Activated CD8-positive, alpha-beta T cell treated with anti-CD3 and anti-CD28 coated beads for 36 hours (primary cell): ENCODE measurements at regions not wholly inside any gene's neighbourhood (a gene's known extent, or its start where the extent isn't known, plus 50 kb on each side); places are given as distances from the start of the nearest gene placed in this dataset.

Experiments used
- ATAC-seq: fragments of 200-7000 bp; cut with Tn5 transposase; one replicate; pipeline ENCODE4 v1.10.0; 2021; ENCODE audit warnings: mild to moderate bottlenecking, moderate library complexity
- CTCF ChIA-PET: fragments of 350-600 bp; sonication (Branson Sonifier 250); formaldehyde crosslinking; loops from one replicate; lab custom pipeline; 2021; ENCODE audit warnings: antibody characterized with exemption; lab: Charles Lee
- POLR2A ChIA-PET: fragments of 350-600 bp; sonication (Branson Sonifier 250); formaldehyde crosslinking; loops from one replicate; lab custom pipeline; 2021; ENCODE audit warnings: antibody characterized with exemption; lab: Charles Lee
- DNase-seq: peaks from one replicate; pipeline ENCODE4 v3.0.0-alpha.2; 2020
- H3K27ac Mint-ChIP-seq: one replicate; pipeline ENCODE4 v1.8.0; 2021; ENCODE audit warnings: mild to moderate bottlenecking, mixed read lengths
- H3K27me3 Mint-ChIP-seq: one replicate; pipeline ENCODE4 v1.8.0; 2021; ENCODE audit warnings: mixed read lengths
- H3K36me3 Mint-ChIP-seq: one replicate; pipeline ENCODE4 v1.8.0; 2021; ENCODE audit warnings: low read depth, mixed read lengths
- H3K4me1 Mint-ChIP-seq: one replicate; pipeline ENCODE4 v1.8.0; 2021; ENCODE audit warnings: low read depth, mixed read lengths
- H3K4me3 Mint-ChIP-seq: one replicate; pipeline ENCODE4 v1.8.0; 2021; ENCODE audit warnings: mild to moderate bottlenecking, moderate library complexity, mixed read lengths
- H3K9me3 Mint-ChIP-seq: one replicate; pipeline ENCODE4 v1.8.0; 2021; ENCODE audit warnings: mixed read lengths
- intact Hi-C: fragments of 100-400 bp; cut with micrococcal nuclease; formaldehyde crosslinking; loops from one replicate; pipeline ENCODE4 v1.10.0; 2022
- TF ChIP-seq, protein P1 (sequence below): fragments of 200-600 bp; IDR thresholded peaks from one replicate; pipeline ENCODE4 v1.8.0; 2022; ENCODE audit warnings: antibody characterized with exemption, mild to moderate bottlenecking

DNA sequence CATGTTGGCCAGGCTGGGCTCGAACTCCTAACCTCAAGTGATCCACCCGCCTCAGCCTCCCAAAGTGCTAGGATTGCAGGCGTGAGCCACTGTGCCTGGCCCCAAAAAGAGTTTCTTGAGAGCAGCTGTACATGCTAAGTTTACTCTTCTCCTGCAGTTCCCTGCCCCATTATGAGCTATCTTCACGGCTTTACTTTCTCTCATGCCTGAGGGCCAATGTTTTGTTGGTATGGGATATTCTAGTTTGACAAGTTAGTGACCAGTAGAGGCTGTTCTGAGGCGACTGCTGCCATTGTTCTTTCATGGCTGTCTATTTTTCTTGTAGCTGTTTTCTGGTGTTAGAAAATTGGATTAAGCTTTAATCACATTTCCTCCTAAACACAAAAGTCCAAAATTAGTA, 78.0 kb upstream of the STX18 start:
- ATAC-seq (no peak), DNase-seq (no peak)
- CTCF ChIA-PET = interaction anchor here (0.8 kb wide), 1 partner anchor 103 kb away, joined by 3 read pairs; no protein-coding TSS in a partner anchor
- intact Hi-C loops = no loop called here
- POLR2A ChIA-PET = no interaction called here
- H3K9me3 Mint-ChIP-seq = no peaks in the 10 kb centered on the region
- H3K4me1 Mint-ChIP-seq = peaks cover 4% of the 10 kb centered on the region
- no peaks in the 10 kb centered on the region for H3K27me3 Mint-ChIP-seq
- TF ChIP-seq, protein P1, sequence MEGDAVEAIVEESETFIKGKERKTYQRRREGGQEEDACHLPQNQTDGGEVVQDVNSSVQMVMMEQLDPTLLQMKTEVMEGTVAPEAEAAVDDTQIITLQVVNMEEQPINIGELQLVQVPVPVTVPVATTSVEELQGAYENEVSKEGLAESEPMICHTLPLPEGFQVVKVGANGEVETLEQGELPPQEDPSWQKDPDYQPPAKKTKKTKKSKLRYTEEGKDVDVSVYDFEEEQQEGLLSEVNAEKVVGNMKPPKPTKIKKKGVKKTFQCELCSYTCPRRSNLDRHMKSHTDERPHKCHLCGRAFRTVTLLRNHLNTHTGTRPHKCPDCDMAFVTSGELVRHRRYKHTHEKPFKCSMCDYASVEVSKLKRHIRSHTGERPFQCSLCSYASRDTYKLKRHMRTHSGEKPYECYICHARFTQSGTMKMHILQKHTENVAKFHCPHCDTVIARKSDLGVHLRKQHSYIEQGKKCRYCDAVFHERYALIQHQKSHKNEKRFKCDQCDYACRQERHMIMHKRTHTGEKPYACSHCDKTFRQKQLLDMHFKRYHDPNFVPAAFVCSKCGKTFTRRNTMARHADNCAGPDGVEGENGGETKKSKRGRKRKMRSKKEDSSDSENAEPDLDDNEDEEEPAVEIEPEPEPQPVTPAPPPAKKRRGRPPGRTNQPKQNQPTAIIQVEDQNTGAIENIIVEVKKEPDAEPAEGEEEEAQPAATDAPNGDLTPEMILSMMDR = no peak
- H3K36me3 Mint-ChIP-seq = peaks cover 3% of the 10 kb centered on the region
- no peak overlapping the region for H3K27ac Mint-ChIP-seq
- H3K4me3 Mint-ChIP-seq = no peak overlapping the region

DNA sequence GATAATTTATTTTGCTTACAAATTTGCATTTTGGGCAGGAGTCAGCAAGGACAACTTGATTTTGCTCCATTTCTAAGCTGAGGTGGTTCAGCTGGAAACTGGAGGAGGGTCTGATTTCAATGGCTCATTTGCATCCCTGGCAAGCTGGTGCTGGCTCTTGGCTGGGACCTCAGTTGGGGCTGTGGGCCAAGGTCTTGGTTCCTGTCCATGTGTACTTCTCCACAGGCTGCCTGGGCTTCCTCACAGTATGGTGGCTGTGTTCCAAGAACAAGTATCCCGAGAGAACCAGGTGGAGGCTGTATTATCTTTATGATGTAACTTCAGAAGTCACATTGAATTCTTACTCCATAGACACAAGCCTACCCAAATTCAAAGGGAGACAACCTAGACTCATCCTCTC, 77.0 kb upstream of the STX18 start:
- intact Hi-C loops = no loop called here

DNA sequence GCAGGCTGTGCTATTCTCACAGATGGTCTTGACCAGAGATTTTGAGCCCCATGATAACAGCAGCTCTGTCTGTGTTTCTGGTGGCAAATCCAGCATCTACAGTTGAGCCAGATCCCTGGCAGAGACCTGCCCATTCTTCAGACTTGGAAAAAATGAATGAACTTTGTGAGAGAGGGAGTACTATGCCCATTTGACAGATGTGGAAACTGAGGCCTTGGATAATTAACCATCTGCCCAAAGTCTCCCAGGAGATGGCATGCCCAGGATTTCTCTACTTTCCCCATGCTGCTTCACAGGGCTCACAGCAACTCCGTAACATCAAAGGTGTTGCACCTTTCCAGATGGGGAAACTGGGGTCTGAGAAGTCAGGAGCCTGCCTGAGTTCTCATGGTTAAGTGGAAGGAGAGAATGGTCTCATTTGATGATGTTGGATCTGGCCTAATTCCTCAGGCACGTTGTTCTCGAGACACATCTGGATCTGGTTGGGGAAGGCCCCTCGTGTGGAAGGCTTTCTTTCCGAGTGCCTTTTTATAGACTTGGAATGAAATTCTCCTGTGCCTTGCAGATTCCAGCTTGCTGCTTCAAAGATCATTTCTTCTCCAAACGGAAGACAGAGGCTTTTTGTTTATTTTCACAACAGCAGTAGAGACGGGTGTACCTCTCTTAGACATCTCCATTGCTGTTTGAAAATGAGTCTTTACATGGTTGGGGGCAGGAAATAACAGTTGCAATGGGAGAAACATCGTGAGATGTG, 73.3 kb upstream of the STX18 start:
- no peak overlapping the region for H3K4me3 Mint-ChIP-seq
- no peaks in the 10 kb centered on the region for H3K9me3 Mint-ChIP-seq
- POLR2A ChIA-PET = no interaction called here
- intact Hi-C loops = no loop called here
- CTCF ChIA-PET = no interaction called here
- ATAC-seq (no peak), DNase-seq (no peak)
- peaks cover 3% of the 10 kb centered on the region for H3K36me3 Mint-ChIP-seq
- H3K27me3 Mint-ChIP-seq = no peaks in the 10 kb centered on the region
- TF ChIP-seq, protein P1 = no peak
- no peaks in the 10 kb centered on the region for H3K4me1 Mint-ChIP-seq
- no peak overlapping the region for H3K27ac Mint-ChIP-seq

More for the DNA sequence above, 77.0 kb upstream of the STX18 start:
- Mint-ChIP-seq H3K4me1 (no peaks in the 10 kb centered on the region), H3K36me3 (peaks cover 3% of the 10 kb centered on the region), H3K9me3 (no peaks in the 10 kb centered on the region), H3K27me3 (no peaks in the 10 kb centered on the region), H3K27ac (no peak overlapping the region), H3K4me3 (no peak overlapping the region)
- DNase-seq (no peak), ATAC-seq (no peak)
- TF ChIP-seq, protein P1 = no peak
- ChIA-PET POLR2A (no interaction called here), CTCF (no interaction called here)

- TF ChIP-seq, protein P1 = no peak
- ChIA-PET POLR2A (no interaction called here), CTCF (no interaction called here)
- H3K27me3 Mint-ChIP-seq = no peaks in the 10 kb centered on the region
- H3K9me3 Mint-ChIP-seq = no peaks in the 10 kb centered on the region
- H3K4me1 Mint-ChIP-seq = no peaks in the 10 kb centered on the region
- peaks cover 3% of the 10 kb centered on the region for H3K36me3 Mint-ChIP-seq
- ATAC-seq (no peak), DNase-seq (no peak)
- no peak overlapping the region for H3K27ac Mint-ChIP-seq
- intact Hi-C loops = no loop called here
- H3K4me3 Mint-ChIP-seq = no peak overlapping the region
Measured at GRCh38 chr4:4613641-4614286, 71.9 kb upstream of the STX18 start.

DNA sequence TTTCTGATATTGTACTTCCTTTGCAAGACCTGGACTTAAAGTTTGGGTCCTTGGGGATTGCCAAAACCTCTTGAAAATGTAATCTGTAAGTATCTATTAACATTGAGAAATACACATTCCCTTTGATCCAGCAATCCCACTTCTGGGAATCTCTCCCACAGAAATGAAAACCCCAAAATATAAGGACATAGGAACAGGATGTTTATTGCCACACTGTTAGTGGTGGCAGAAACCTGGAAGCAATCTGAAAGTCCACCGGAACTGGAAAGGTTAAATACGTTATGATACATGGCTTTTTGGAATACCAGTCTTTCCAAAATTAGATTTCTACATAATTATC, 71.2 kb upstream of the STX18 start:
- no peak for DNase-seq
- no peaks in the 10 kb centered on the region for H3K27me3 Mint-ChIP-seq
- TF ChIP-seq, protein P1 = no peak
- H3K4me1 Mint-ChIP-seq = no peaks in the 10 kb centered on the region
- no peak overlapping the region for H3K4me3 Mint-ChIP-seq
- peaks cover 4% of the 10 kb centered on the region for H3K36me3 Mint-ChIP-seq
- POLR2A ChIA-PET = no interaction called here
- ATAC-seq = no peak
- no peak overlapping the region for H3K27ac Mint-ChIP-seq
- intact Hi-C loops = no loop called here
- CTCF ChIA-PET = no interaction called here
- no peaks in the 10 kb centered on the region for H3K9me3 Mint-ChIP-seq
